NCI-H2227 (cell line): ENCODE measurements at regions not wholly inside any gene's neighbourhood (a gene's known extent, or its start where the extent isn't known, plus 50 kb on each side); places are given as distances from the start of the nearest gene placed in this dataset.

Experiments used
- DNase-seq: peaks from one replicate; lab custom pipeline; 2025; ENCODE audit not compliant: unreplicated experiment; lab: John Stamatoyannopoulos, UW

- no peak for DNase-seq
Measured at GRCh38 chr6:14273191-14273590, 155.6 kb downstream of the CD83 start.

- no peak for DNase-seq
Measured at GRCh38 chr6:14274016-14274415, 156.4 kb downstream of the CD83 start.

GRCh38 chr6:14274546-14275492, 157.2 kb downstream of the CD83 start:
- DNase-seq, result no peak

DNA sequence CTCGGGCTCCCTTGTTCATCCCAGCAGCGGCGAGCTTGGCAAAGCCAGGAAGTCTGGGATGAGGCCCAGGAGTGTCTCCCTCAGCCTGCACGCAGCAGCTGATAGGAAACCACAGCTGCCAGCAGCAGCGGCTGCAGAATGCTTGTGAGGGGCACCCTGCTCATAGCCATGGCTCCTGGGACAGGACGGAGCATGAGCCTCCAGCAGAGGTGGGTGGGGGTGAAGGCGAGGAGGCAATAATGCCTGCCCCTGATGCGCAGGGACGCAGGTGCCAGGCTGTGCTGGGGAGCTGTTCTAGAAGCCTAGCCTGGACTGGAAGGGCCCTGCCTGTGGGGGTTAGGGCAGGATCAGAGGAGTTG, 157.9 kb downstream of the CD83 start:
- no peak for DNase-seq

GRCh38 chr6:14276071-14276470, 158.5 kb downstream of the CD83 start:
- DNase-seq, result no peak

GRCh38 chr6:14276667-14277404, 159.3 kb downstream of the CD83 start:
- DNase-seq, result no peak

DNA sequence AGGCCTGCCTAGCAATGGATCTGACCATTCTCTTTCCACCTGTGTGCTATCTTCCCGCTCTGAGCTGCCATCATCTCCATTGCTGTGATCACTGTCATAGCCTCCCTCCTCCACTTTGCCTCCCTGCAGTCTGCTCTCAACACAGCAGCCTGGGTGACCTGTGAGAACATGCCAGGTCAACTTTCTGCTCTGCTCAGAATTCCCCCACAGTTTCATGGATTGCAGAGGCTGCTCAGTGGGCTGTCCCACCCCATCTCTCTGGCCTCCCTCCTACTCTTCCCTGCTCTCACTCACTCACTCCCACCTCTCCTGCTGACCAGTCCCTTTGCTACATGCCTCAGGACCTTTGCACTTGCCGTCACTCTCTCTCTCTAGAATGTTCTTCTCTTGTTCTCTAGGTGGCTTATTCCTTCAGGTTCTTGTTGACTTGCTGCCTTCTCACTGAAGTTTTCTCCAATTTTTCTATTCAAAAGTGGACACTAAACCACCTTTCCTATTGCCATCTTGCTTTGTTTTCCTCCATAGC, 159.9 kb downstream of the CD83 start:
- no peak for DNase-seq

GRCh38 chr6:14278006-14278405, 160.4 kb downstream of the CD83 start:
- no peak for DNase-seq

DNA sequence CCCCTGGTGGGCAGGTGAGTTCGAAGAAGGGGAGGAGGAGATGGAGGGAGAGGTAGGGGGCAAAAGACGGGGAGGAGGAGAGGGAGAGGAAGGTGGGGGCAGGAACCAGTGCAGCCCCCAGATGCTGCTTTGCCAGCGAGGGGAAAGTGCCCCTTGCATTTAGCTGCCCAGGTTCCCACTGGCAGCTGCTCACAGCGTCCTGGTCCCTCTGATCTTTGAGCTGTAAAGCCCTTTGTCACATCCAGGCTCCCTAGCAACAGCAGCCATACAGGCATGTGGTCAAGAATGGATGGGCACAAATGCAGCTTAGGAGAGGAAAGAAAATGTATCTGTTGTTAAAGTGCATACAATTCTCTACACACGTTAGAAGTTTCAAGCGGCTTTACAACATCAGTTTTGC, 160.9 kb downstream of the CD83 start:
- no peak for DNase-seq

DNA sequence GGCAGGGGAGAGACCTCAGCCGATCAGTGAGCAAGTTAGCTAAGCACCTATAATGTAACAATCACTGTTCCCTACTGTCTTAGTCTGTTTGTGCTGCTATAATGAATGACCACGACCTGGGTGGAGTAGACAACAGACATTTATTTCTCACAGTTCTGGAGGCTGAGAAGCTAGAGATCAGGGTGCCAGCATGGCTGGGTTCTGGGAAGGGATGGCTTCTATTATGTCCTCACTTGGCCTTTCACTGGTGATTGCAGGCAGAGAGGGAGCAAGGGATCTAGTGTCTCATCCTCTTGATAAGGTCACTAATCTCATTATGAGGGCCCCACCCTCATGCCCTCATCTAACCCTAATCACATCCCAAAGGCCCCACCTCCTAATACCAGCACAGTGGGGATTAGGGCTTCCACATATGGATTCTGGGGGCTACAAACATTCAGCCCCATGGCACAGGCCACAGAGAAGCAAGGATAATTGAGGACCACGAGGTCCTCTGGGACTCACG, 162.5 kb downstream of the CD83 start:
- no peak for DNase-seq

- no peak for DNase-seq
Measured at GRCh38 chr6:14280766-14281293, 163.3 kb downstream of the CD83 start.

DNA sequence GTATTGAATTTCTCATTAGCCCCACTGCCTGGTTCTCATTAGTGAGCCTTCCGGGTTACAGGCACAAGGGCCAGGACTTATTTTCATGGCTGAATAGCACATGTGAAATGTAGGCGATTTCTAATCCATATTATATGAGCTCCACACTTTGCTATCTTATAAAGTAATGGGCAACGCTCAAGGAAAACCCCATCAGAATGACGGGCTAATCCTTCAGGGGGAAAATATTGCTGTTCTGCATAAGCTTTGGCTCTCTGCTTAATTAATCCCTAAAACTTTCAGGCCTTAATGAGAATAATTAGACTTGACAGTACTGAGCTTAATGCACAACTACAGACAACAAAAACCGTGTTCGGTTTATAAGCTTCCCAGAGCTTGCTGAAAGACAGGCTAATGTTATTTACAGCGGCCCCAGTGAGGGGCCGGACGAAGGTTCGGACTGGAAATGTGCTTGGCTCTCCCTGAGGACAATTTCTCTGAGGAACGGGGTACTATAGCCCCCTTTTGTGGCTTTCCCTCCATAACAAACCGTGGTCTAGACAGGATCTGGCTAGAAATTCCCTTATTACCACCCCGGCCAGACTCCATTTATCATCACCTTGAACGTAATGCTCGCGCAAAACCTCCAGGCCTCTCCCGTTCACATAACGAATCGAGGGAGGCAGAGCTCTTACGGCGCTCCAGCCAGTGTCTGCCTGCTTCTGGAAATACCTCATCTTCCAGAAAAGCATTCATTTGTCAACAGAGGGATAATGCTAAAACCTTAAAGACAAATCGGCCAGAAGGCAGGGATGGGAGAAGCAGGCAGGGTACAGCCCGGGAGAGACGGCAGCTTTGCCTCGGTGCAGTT, 164.5 kb downstream of the CD83 start:
- no peak for DNase-seq

- DNase-seq, result no peak
Measured at GRCh38 chr6:14282854-14283505, 165.4 kb downstream of the CD83 start.

DNA sequence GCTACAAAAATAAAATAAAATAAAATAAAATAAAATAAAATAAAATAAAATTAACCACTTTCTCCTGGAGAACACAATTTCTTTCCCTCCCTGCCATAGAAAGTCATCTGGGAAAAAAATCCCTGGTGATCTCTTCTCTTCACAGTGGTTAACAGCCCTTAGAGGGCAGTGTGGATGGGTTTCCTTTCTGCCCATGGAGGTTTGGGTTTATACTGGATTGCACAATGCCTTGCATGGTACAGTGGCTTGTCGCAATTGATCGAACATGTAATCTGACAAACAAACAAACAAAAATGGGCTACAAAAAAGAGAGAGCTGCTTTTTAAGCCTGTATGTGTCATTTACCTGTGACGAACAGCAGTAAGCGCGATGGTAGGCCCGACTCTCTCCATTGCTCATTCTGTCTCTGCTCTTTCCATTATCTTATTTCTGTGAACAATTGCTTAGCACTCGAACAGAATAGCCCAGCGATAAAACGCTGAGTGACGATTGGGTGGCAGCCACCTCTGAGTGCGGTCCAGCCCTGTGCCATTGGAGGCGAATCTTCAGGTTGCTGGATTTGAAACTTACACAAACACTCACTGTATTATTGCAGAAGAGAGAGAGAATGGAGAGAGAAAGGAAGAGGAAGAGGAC, 166.1 kb downstream of the CD83 start:
- DNase-seq, result no peak

DNA sequence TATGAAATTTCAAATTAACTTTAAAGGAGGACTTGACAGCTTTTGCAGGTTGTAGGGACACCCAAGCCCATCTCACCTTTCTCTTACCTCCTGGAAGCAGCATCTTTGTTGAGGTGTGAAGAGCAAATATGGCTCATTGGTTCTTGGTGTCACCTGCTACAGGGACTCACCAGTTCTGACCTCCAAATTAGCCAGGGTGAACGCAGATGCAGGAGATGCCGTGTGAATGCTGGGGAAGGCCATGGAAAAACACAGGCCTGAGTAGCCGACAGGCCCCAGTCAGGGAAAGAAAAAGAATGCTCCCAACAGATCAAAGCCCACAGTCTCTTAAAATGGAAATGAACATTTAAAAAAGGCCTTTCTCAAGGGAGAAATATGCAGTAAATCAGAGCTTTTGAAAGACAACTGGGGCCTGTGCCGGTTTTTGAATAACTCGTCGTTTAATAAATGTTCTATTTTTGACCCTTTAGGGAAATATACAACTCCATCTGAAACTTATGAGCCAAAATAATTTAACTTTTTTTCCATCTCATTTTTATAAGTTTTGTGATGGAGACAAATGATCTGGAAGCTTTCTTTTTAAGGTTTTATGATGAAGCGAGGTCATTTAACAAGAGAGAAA, 167.5 kb downstream of the CD83 start:
- DNase-seq, result no peak

DNA sequence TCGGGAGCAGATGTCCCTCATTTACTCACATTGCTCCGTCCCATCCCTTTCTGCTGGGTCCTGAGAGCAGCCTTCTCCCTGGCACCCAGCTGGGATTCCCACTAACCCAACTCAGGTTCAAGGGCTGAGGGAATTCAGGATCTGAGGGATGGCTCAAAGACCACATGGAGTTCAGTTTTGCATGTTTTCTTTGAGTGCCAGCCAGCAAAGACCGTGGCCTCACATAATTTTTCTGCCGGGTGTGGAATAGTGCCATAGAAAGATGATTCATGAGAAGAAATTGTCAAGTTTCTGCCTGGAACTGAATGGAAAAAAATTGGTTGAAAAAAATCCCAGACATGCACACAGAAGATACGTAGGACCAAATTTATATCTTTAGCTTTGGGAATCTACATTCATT, 168.6 kb downstream of the CD83 start:
- no peak for DNase-seq

DNA sequence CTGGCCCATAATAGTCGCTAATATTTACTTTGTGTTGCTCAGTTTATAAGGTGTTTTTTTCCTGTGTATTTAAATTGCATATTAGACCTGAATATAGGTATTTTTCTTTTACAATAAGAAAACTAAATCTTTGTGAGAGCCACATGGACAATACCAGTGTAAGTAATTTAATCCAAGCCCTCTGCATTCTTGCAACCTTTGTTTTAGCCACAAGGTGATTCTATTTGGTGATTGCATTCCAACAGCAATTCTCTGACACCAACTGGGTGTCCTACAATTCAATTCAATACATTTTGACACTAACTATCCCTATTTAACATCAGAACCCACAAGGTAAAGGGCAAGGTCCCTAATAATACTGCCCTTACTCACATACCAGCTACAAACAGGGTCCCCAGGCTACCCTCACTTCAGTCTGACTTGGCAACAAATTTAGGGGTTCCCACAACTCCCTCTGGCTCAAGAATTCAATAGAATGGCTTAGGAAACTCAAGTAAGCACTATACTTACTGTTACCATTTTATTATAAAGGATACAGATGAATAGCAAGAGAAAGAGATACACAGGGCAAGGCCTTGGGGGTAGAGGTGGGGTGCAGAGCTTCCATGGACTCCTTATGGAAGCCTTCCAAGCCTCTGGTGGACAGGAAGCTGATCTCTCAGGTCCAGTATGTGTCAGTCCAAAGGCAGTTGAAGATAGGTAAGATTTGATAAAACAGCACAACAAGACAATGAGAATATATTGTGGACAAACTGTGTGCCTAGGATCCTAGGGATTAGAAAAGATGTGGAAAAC, 169.3 kb downstream of the CD83 start:
- no peak for DNase-seq

GRCh38 chr6:14287707-14288106, 170.1 kb downstream of the CD83 start:
- DNase-seq, result no peak
